ENCODE measurements at regions not wholly inside any gene's neighbourhood (a gene's known extent, or its start where the extent isn't known, plus 50 kb on each side); places are given as distances from the start of the nearest gene placed in this dataset.

DNA sequence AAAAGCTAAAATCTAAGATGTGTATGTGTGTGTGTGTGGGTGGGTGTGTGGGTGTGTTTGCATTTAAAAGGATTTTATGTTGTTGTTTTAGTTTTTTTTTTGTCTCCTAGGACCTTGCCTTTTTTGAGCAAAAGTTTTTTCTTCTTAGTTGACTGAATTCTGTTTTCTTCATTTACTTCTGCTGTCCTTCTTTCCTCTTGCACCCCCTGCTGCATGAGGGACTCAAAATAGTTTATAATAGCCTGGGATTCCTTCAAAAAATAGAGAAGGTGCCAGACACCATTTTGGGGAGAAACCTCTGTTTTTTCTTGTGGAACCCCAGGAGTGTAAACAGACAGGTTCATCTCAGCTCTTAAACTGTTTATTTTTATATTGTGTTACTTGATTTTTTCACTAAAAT is 817.7 kb downstream of the TBC1D22A start:
- Histone ChIP-seq H3K27me3 (peaks cover 0 to 4% of the 10 kb centered on the region in 2 donors), H3K27ac (no peak overlapping the region), H3K9me3 (peaks cover 0 to 28% of the 10 kb centered on the region in 2 donors), H3K4me3 (no peak overlapping the region), H3K4me1 (no peaks in the 10 kb centered on the region), H3K36me3 (no peaks in the 10 kb centered on the region)
- peak in 1 of 4 donors; percentile 36 for DNase-seq
- no peak for ATAC-seq
- intact Hi-C loops (cut with DNase I), result no loop called here
- TF ChIP-seq, protein P1, sequence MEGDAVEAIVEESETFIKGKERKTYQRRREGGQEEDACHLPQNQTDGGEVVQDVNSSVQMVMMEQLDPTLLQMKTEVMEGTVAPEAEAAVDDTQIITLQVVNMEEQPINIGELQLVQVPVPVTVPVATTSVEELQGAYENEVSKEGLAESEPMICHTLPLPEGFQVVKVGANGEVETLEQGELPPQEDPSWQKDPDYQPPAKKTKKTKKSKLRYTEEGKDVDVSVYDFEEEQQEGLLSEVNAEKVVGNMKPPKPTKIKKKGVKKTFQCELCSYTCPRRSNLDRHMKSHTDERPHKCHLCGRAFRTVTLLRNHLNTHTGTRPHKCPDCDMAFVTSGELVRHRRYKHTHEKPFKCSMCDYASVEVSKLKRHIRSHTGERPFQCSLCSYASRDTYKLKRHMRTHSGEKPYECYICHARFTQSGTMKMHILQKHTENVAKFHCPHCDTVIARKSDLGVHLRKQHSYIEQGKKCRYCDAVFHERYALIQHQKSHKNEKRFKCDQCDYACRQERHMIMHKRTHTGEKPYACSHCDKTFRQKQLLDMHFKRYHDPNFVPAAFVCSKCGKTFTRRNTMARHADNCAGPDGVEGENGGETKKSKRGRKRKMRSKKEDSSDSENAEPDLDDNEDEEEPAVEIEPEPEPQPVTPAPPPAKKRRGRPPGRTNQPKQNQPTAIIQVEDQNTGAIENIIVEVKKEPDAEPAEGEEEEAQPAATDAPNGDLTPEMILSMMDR (IDR thresholded peaks at IDR 0.05), result no peak

DNA sequence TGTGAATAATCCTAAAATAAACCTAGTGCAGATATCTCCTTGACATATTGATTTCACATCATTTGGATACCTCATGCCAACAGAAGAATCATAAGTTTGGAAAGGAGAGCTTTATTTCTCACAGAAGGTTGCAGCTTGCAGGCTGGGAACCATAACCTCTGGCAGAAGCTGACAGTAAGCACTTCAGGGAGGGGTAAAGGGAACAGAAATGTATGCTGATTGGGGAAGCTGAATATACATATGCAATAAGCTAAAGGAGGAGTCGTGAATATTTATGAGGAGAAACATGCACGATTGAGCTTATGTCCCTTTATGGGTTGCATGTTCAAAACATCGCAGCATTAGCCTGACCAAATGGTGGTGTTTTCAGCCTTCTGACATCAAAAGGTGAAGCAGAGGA is 814.5 kb downstream of the TBC1D22A start:
- Histone ChIP-seq H3K9me3 (no peaks in the 10 kb centered on the region), H3K36me3 (no peaks in the 10 kb centered on the region), H3K4me3 (no peak overlapping the region), H3K27me3 (peaks cover 0 to 11% of the 10 kb centered on the region in 2 donors), H3K27ac (no peak overlapping the region), H3K4me1 (no peaks in the 10 kb centered on the region)
- DNase-seq (no peak), ATAC-seq (no peak)
- TF ChIP-seq, protein P1 (IDR thresholded peaks at IDR 0.05), result no peak
- intact Hi-C loops (cut with DNase I), result no loop called here

DNA sequence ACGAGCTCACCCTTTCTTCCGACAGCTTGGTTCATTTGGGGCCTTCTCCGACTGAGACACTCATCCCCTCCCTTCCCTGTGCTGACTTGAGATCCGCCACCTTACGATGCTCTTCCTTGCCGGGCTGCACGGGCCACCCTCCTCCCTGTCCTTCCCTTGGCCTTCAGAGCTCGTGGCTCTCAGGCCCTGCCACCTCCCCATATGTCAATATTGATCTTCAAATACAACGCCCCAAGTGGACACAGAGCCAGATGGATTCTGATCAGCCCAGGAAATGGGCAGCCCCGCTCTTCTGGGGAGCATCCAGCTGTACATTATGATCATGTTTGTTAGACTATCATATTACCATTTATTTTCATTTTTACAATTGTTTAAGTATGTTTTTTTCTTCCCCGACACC is 812.8 kb downstream of the TBC1D22A start:
- Histone ChIP-seq H3K4me3 (no peak overlapping the region), H3K27ac (no peak overlapping the region), H3K4me1 (no peaks in the 10 kb centered on the region), H3K9me3 (no peaks in the 10 kb centered on the region), H3K27me3 (peaks cover 0 to 11% of the 10 kb centered on the region in 2 donors), H3K36me3 (no peaks in the 10 kb centered on the region)
- TF ChIP-seq, protein P1 (IDR thresholded peaks at IDR 0.05), result no peak
- DNase-seq, result no peak
- ATAC-seq, result no peak
- intact Hi-C loops (cut with DNase I), result no loop called here

DNA sequence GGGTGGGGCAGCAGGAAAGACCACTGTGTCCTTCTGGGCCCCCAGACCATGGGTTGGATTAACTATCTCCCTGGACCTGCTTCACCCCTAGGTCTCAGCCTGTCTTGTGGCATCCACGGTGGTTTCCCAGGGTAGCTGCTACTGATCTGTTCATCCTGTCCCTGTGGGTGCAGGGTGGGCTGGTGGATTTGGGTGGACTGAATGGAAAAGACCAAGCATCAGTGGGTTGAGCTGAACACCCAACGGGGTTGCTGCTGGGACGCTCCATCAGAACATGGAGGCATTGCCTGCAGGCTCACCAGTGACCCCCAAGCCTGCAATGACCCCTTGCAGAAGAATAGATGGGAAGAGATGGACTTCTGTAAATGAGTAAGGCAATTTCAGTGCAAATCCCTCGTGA is 812.1 kb downstream of the TBC1D22A start:
- intact Hi-C loops (cut with DNase I), result no loop called here
- H3K36me3 ChIP-seq, result no peaks in the 10 kb centered on the region
- H3K4me1 ChIP-seq, result no peaks in the 10 kb centered on the region
- DNase-seq (no peak), ATAC-seq (no peak)
- TF ChIP-seq, protein P1 (IDR thresholded peaks at IDR 0.05), result no peak
- H3K4me3 ChIP-seq, result no peak overlapping the region
- peaks cover 0 to 11% of the 10 kb centered on the region in 2 donors for H3K27me3 ChIP-seq
- no peaks in the 10 kb centered on the region for H3K9me3 ChIP-seq
- no peak overlapping the region for H3K27ac ChIP-seq

DNA sequence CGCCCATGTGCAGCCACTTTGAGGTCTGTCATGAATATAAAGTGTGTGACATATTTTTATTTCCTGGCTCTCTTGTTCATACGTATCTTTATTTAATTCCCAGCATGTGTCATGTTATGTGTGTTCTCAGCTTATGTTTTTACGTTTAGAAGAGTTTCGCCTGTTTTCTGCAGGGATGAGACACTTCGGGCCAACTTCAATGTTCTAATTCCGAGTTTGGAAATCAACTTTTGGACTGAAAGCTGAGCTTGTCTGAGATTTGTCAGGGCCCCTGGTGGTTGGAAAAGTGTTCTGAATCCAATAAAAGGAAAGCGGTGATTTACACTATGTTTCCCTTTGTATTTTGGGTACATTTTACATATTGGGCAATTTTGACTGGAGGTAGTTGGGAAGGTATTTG is 810.7 kb downstream of the TBC1D22A start:
- no peaks in the 10 kb centered on the region for H3K4me1 ChIP-seq
- H3K4me3 ChIP-seq, result no peak overlapping the region
- ATAC-seq, result no peak
- H3K27me3 ChIP-seq, result peaks cover 0 to 11% of the 10 kb centered on the region in 2 donors
- intact Hi-C loops (cut with DNase I), result no loop called here
- no peaks in the 10 kb centered on the region for H3K9me3 ChIP-seq
- H3K27ac ChIP-seq, result no peak overlapping the region
- no peaks in the 10 kb centered on the region for H3K36me3 ChIP-seq
- DNase-seq, result no peak
- TF ChIP-seq, protein P1 (IDR thresholded peaks at IDR 0.05), result no peak

Data from left lung (tissue), 4 donors.